ENCODE measurements at regions not wholly inside any gene's neighbourhood (a gene's known extent, or its start where the extent isn't known, plus 50 kb on each side); places are given as distances from the start of the nearest gene placed in this dataset.

DNA sequence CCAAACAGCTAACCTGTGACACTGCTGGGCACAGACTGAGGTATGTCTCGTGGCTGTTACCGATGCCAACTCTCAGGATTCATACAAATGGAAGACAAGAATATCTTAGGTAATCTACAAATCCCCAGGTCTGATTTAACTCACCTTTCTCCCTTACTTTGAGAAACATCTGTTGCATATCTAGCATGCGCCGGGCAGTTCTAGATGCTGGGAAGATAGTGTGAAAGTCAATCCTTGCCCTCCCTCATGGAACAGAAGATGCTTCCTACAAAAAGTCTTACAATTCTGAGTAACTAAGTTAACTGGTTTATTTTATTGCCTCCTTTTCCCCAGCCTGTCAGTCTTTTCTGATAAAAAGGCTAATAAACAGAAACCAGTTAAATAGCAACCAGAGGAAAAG is 212.2 kb upstream of the FAT1 start:
- no peak overlapping the region for H3K9ac ChIP-seq (ENCODE audit: low read depth, low read length)
- no peaks in the 10 kb centered on the region for H3K27me3 ChIP-seq (ENCODE audit: insufficient read depth, low read length)
- H3K4me1 ChIP-seq (ENCODE audit: insufficient read depth, low read length): peaks cover 10% of the 10 kb centered on the region; the same call in 1 of the 2 replicates
- H3K9me3 ChIP-seq (ENCODE audit: insufficient read depth, low read depth, low read length): no peaks in the 10 kb centered on the region
- H3K27ac ChIP-seq (ENCODE audit: low read depth, low read length): no peak overlapping the region
- no peak overlapping the region for H3K4me3 ChIP-seq (ENCODE audit: low read length)
- 92% methylated on average over 4 of the region's 4 CpGs for WGBS
- H3K36me3 ChIP-seq (ENCODE audit: insufficient read depth, low read length): no peaks in the 10 kb centered on the region

GRCh38 chr4:186936496-186937375 is 213.1 kb upstream of the FAT1 start:
- 94% methylated on average over 9 of the region's 9 CpGs for WGBS
- Histone ChIP-seq H3K4me1 (ENCODE audit: insufficient read depth, low read length) (peaks cover 10% of the 10 kb centered on the region; the same call in 1 of the 2 replicates), H3K9ac (ENCODE audit: low read depth, low read length) (no peak overlapping the region), H3K36me3 (ENCODE audit: insufficient read depth, low read length) (no peaks in the 10 kb centered on the region), H3K4me3 (ENCODE audit: low read length) (no peak overlapping the region), H3K9me3 (ENCODE audit: insufficient read depth, low read depth, low read length) (no peaks in the 10 kb centered on the region), H3K27me3 (ENCODE audit: insufficient read depth, low read length) (no peaks in the 10 kb centered on the region), H3K27ac (ENCODE audit: low read depth, low read length) (no peak overlapping the region)

DNA sequence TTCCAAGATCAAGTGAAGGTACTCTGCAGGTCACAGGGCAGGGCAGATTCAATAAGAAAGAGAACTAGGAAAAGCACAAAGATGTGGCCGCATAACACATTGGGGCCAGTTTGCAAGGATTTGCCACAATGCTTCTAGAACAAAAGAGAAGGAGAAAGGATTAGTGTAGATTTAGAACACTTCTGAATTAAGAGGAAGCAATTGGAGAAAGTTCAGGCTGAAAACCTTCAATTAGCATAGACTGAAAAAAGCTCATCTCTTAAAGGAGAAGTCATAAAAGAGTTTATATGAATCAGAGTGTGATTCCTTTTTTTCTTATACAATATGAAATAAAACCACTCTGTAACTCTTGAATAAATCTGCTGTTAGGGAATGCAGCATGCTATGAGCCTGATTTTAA is 215.6 kb upstream of the FAT1 start:
- Histone ChIP-seq H3K4me3 (ENCODE audit: low read length) (no peak overlapping the region), H3K27me3 (ENCODE audit: insufficient read depth, low read length) (no peaks in the 10 kb centered on the region), H3K27ac (ENCODE audit: low read depth, low read length) (no peak overlapping the region), H3K4me1 (ENCODE audit: insufficient read depth, low read length) (peaks cover 13% of the 10 kb centered on the region; the same call in 1 of the 2 replicates), H3K9ac (ENCODE audit: low read depth, low read length) (no peak overlapping the region), H3K9me3 (ENCODE audit: insufficient read depth, low read depth, low read length) (no peaks in the 10 kb centered on the region), H3K36me3 (ENCODE audit: insufficient read depth, low read length) (no peaks in the 10 kb centered on the region)
- WGBS: 83% methylated on average over 1 of the region's 1 CpG

- H3K27me3 ChIP-seq (ENCODE audit: insufficient read depth, low read length): no peaks in the 10 kb centered on the region
- no peaks in the 10 kb centered on the region for H3K36me3 ChIP-seq (ENCODE audit: insufficient read depth, low read length)
- H3K4me1 ChIP-seq (ENCODE audit: insufficient read depth, low read length): peaks cover 13% of the 10 kb centered on the region; the same call in 1 of the 2 replicates
- no peak overlapping the region for H3K27ac ChIP-seq (ENCODE audit: low read depth, low read length)
- no peak overlapping the region for H3K9ac ChIP-seq (ENCODE audit: low read depth, low read length)
- no peaks in the 10 kb centered on the region for H3K9me3 ChIP-seq (ENCODE audit: insufficient read depth, low read depth, low read length)
- H3K4me3 ChIP-seq (ENCODE audit: low read length): no peak overlapping the region
Observed at GRCh38 chr4:186939766-186940165, 216.1 kb upstream of the FAT1 start.

- 88% methylated on average over 2 of the region's 2 CpGs for WGBS
- peaks cover 13% of the 10 kb centered on the region; the same call in 1 of the 2 replicates for H3K4me1 ChIP-seq (ENCODE audit: insufficient read depth, low read length)
- no peaks in the 10 kb centered on the region for H3K36me3 ChIP-seq (ENCODE audit: insufficient read depth, low read length)
- H3K9me3 ChIP-seq (ENCODE audit: insufficient read depth, low read depth, low read length): no peaks in the 10 kb centered on the region
- no peak overlapping the region for H3K9ac ChIP-seq (ENCODE audit: low read depth, low read length)
- H3K27ac ChIP-seq (ENCODE audit: low read depth, low read length): no peak overlapping the region
- no peak overlapping the region for H3K4me3 ChIP-seq (ENCODE audit: low read length)
- no peaks in the 10 kb centered on the region for H3K27me3 ChIP-seq (ENCODE audit: insufficient read depth, low read length)
Observed at GRCh38 chr4:186940476-186940875, 216.8 kb upstream of the FAT1 start.

DNA sequence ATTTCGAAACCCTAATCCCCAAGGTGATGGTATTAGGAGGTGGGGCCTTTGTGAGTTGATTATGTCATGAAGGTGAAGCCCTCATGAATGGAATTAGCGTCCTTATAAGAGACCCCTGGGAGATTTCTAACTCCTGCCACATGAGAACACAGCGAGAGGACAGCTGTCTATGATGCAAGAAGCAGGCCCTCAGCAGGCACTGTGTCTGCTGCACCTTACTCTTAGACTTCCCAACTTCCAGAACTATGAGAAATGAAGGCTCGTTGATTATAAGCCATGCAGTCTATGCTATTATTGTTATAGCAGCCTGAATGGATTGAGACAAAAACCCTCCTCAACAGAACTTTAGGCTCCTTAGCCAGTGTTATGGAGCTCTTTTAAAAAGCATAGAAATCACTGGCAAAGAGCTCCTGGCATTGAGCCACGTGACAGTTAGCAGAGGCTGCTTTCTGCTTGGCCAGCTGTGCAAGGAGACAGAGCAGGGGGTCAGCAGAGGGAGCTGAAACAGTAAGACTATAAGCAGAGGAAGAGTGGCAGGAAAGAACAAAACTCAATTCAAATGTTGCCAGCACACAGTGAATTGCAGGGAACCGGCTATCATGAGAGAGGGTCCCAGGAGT is 219.2 kb upstream of the FAT1 start:
- Histone ChIP-seq H3K4me3 (ENCODE audit: low read length) (no peak overlapping the region), H3K9ac (ENCODE audit: low read depth, low read length) (no peak overlapping the region), H3K27ac (ENCODE audit: low read depth, low read length) (no peak overlapping the region), H3K36me3 (ENCODE audit: insufficient read depth, low read length) (no peaks in the 10 kb centered on the region), H3K27me3 (ENCODE audit: insufficient read depth, low read length) (no peaks in the 10 kb centered on the region), H3K4me1 (ENCODE audit: insufficient read depth, low read length) (peaks cover 13% of the 10 kb centered on the region; the same call in 1 of the 2 replicates), H3K9me3 (ENCODE audit: insufficient read depth, low read depth, low read length) (no peaks in the 10 kb centered on the region)
- 84% methylated on average over 6 of the region's 6 CpGs for WGBS

DNA sequence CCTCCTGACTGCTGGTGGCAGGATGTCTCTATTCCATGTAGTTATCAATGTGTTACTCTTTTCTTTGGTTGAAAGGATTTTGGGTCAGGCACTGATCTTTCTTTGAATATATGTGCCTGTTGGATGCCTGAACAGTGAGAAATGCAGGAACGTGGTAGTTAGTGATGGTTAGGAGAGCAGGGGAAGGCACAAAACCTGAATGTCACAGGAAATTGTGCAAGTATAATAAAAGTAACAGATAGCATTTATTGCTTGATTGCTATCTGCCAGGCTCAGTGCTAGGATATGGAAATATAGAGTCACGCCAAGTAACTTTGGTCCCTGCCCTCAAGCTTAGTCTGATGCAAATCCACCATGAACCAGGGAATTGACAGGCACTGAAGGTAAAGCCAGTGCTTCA is 219.8 kb upstream of the FAT1 start:
- no peak overlapping the region for H3K27ac ChIP-seq (ENCODE audit: low read depth, low read length)
- H3K4me3 ChIP-seq (ENCODE audit: low read length): no peak overlapping the region
- no peaks in the 10 kb centered on the region for H3K27me3 ChIP-seq (ENCODE audit: insufficient read depth, low read length)
- 86% methylated on average over 2 of the region's 2 CpGs for WGBS
- H3K9me3 ChIP-seq (ENCODE audit: insufficient read depth, low read depth, low read length): no peaks in the 10 kb centered on the region
- H3K9ac ChIP-seq (ENCODE audit: low read depth, low read length): no peak overlapping the region
- H3K36me3 ChIP-seq (ENCODE audit: insufficient read depth, low read length): no peaks in the 10 kb centered on the region
- peaks cover 13% of the 10 kb centered on the region; the same call in 1 of the 2 replicates for H3K4me1 ChIP-seq (ENCODE audit: insufficient read depth, low read length)

- Histone ChIP-seq H3K27ac (ENCODE audit: low read depth, low read length) (no peak overlapping the region), H3K4me3 (ENCODE audit: low read length) (no peak overlapping the region), H3K4me1 (ENCODE audit: insufficient read depth, low read length) (peaks cover 3% of the 10 kb centered on the region; the same call in 1 of the 2 replicates), H3K27me3 (ENCODE audit: insufficient read depth, low read length) (no peaks in the 10 kb centered on the region), H3K36me3 (ENCODE audit: insufficient read depth, low read length) (no peaks in the 10 kb centered on the region), H3K9ac (ENCODE audit: low read depth, low read length) (no peak overlapping the region), H3K9me3 (ENCODE audit: insufficient read depth, low read depth, low read length) (no peaks in the 10 kb centered on the region)
- 91% methylated on average over 6 of the region's 6 CpGs for WGBS
Observed at GRCh38 chr4:186946136-186946535, 222.5 kb upstream of the FAT1 start.

- Histone ChIP-seq H3K4me1 (ENCODE audit: insufficient read depth, low read length) (peaks cover 3% of the 10 kb centered on the region; the same call in 1 of the 2 replicates), H3K9me3 (ENCODE audit: insufficient read depth, low read depth, low read length) (no peaks in the 10 kb centered on the region), H3K9ac (ENCODE audit: low read depth, low read length) (no peak overlapping the region), H3K27ac (ENCODE audit: low read depth, low read length) (no peak overlapping the region), H3K4me3 (ENCODE audit: low read length) (no peak overlapping the region), H3K27me3 (ENCODE audit: insufficient read depth, low read length) (no peaks in the 10 kb centered on the region), H3K36me3 (ENCODE audit: insufficient read depth, low read length) (no peaks in the 10 kb centered on the region)
- 62% methylated on average over 11 of the region's 11 CpGs for WGBS
Observed at GRCh38 chr4:186946682-186947294, 223.1 kb upstream of the FAT1 start.

GRCh38 chr4:186948361-186949242 is 224.9 kb upstream of the FAT1 start:
- Histone ChIP-seq H3K4me1 (ENCODE audit: insufficient read depth, low read length) (no peaks in the 10 kb centered on the region; the same call in 1 of the 2 replicates), H3K4me3 (ENCODE audit: low read length) (no peak overlapping the region), H3K9ac (ENCODE audit: low read depth, low read length) (no peak overlapping the region), H3K27me3 (ENCODE audit: insufficient read depth, low read length) (no peaks in the 10 kb centered on the region), H3K27ac (ENCODE audit: low read depth, low read length) (no peak overlapping the region), H3K9me3 (ENCODE audit: insufficient read depth, low read depth, low read length) (no peaks in the 10 kb centered on the region), H3K36me3 (ENCODE audit: insufficient read depth, low read length) (no peaks in the 10 kb centered on the region)
- WGBS: 63% methylated on average over 13 of the region's 14 CpGs

All from HUES64 (cell line).